Endothelial cell of umbilical vein (primary cell): ENCODE measurements at regions not wholly inside any gene's neighbourhood (a gene's known extent, or its start where the extent isn't known, plus 50 kb on each side); places are given as distances from the start of the nearest gene placed in this dataset.

ENCODE experiments used
- BruUV-seq: library from RNA; stranded (reverse); fragments of 400-500 nt; replicated peaks from 2 replicates; lab custom pipeline; 2021; lab: Mats Ljungman, UMichigan
- CTCF ChIA-PET: fragments of 300-600, 350-600 bp; sonication (Branson Sonifier 250); formaldehyde crosslinking; loops from one replicate; lab custom pipeline; 2021; ENCODE audit warnings: antibody characterized with exemption, inconsistent platforms; lab: Charles Lee
- POLR2A ChIA-PET: fragments of 300-600, 350-600 bp; sonication (Branson Sonifier 250); formaldehyde crosslinking; loops from one replicate; lab custom pipeline; 2021; ENCODE audit warnings: antibody characterized with exemption, inconsistent platforms; lab: Charles Lee
- DNase-seq: peaks from one replicate; pipeline ENCODE4 v3.0.0-alpha.2; 2011; ENCODE audit warnings: low read depth, low spot score
- FAIRE-seq: peaks from 2 replicates; lab custom pipeline; 2011; peaks lifted over from hg19 to GRCh38; lab: Jason Lieb, UNC
- H2AFZ ChIP-seq: 2 replicates; pipeline ENCODE4 v1.6.0; 2012; ENCODE audit warnings: low read depth, low read length, control low read depth, inconsistent platforms
- H3K27ac ChIP-seq: 2 replicates; pipeline ENCODE4 v1.5.1; 2011; ENCODE audit warnings: low read depth, mild to moderate bottlenecking, control low read depth, low read length, moderate library complexity; ENCODE audit not compliant: insufficient read depth
- H3K27me3 ChIP-seq, 2 experiments: 2 replicates each; pipeline versions ENCODE4 v1.6.0 to v1.6.1; 2011; ENCODE audit warnings: low read length in 2 of 2, mixed read lengths in 1 of 2; ENCODE audit not compliant: control insufficient read depth in 2 of 2, insufficient read depth in 2 of 2
- H3K36me3 ChIP-seq, 2 experiments: 2 replicates in 1 of 2; 3 replicates in 1 of 2; pipeline ENCODE4 v1.5.1; 2011; ENCODE audit warnings: low read length in 2 of 2, mild to moderate bottlenecking in 1 of 2, moderate library complexity in 1 of 2; ENCODE audit not compliant: control insufficient read depth in 2 of 2, insufficient read depth in 2 of 2; ENCODE audit errors: extremely low read depth in 1 of 2
- H3K4me1 ChIP-seq: 3 replicates; pipeline ENCODE4 v1.5.1; 2011; ENCODE audit warnings: mild to moderate bottlenecking, low read length; ENCODE audit not compliant: control insufficient read depth, insufficient read depth; ENCODE audit errors: extremely low read depth
- H3K4me2 ChIP-seq: 2 replicates; pipeline ENCODE4 v1.6.1; 2011; ENCODE audit warnings: low read length, control low read depth, mixed read lengths; ENCODE audit not compliant: insufficient read depth
- H3K4me3 ChIP-seq, 3 experiments: fragments of 200-600 bp in 1 of 3; sonication (generic), shearing (Covaris generic) in 1 of 3; replicated peaks in 1 of 3; 2 replicates each; pipeline ENCODE4 v1.5.1; 2011 to 2016; ENCODE audit warnings: control low read depth in 3 of 3, low read length in 3 of 3, mild to moderate bottlenecking in 2 of 3, inconsistent platforms in 1 of 3, low read depth in 1 of 3, moderate library complexity in 1 of 3; ENCODE audit not compliant: insufficient read depth in 1 of 3
- H3K79me2 ChIP-seq: 2 replicates; pipeline ENCODE4 v1.6.0; 2012; ENCODE audit warnings: low read length, inconsistent platforms; ENCODE audit not compliant: control insufficient read depth, insufficient read depth
- H3K9ac ChIP-seq: replicated peaks from 2 replicates; pipeline ENCODE3; 2011; ENCODE audit warnings: low read length, control low read depth; ENCODE audit not compliant: insufficient read depth; ENCODE audit errors: extremely low read depth
- H3K9me1 ChIP-seq: replicated peaks from 3 replicates; pipeline ENCODE4 v1.6.0; 2011; ENCODE audit warnings: mild to moderate bottlenecking, low read length; ENCODE audit not compliant: control insufficient read depth, insufficient read depth; ENCODE audit errors: extremely low read depth
- H3K9me3 ChIP-seq: replicated peaks from 2 replicates; pipeline ENCODE4 v1.5.1; 2012; ENCODE audit warnings: low read length, inconsistent platforms; ENCODE audit not compliant: control insufficient read depth, insufficient read depth
- H4K20me1 ChIP-seq: replicated peaks from 2 replicates; pipeline ENCODE3; 2011; ENCODE audit warnings: mild to moderate bottlenecking, low read length; ENCODE audit not compliant: control insufficient read depth, insufficient read depth; ENCODE audit errors: extremely low read depth
- FOS ChIP-seq: IDR thresholded peaks from 2 replicates; pipeline ENCODE4 v1.6.1; 2011; ENCODE audit warnings: mild to moderate bottlenecking, low read length, moderate library complexity, borderline replicate concordance; ENCODE audit not compliant: insufficient read depth
- GATA2 ChIP-seq: IDR thresholded peaks from 2 replicates; pipeline ENCODE4 v1.7.0; 2011; ENCODE audit warnings: low read depth, mild to moderate bottlenecking, moderate library complexity, mixed read lengths, low read length; ENCODE audit not compliant: insufficient read length, insufficient read depth
- JUN ChIP-seq: IDR thresholded peaks from 2 replicates; pipeline ENCODE4 v1.6.1; 2011; ENCODE audit warnings: borderline replicate concordance, low read depth; ENCODE audit not compliant: insufficient read length, insufficient read depth
- POLR2A ChIP-seq: IDR thresholded peaks from 2 replicates; pipeline ENCODE4 v1.6.1; 2012; ENCODE audit warnings: low read depth, mild to moderate bottlenecking, control low read depth, low read length
- POLR2AphosphoS5 ChIP-seq: IDR thresholded peaks from 2 replicates; pipeline ENCODE4 v1.6.1; 2012; ENCODE audit warnings: low read depth, mild to moderate bottlenecking, control low read depth, low read length, moderate library complexity; ENCODE audit not compliant: insufficient read depth
- dilution Hi-C: fragments of 300-500 bp; cut with MboI; formaldehyde crosslinking; loops from one replicate; pipeline ENCODE4 v1.15.0; 2019; ENCODE audit warnings: low sequenced_read_pairs; ENCODE audit not compliant: extremely low pct_ligation_motif_present
- intact Hi-C: fragments of 100-400 bp; cut with micrococcal nuclease; formaldehyde crosslinking; loops from one replicate; pipeline ENCODE4 v1.10.0; 2022
- TF ChIP-seq, protein P1 (sequence below): IDR thresholded peaks from 2 replicates; pipeline ENCODE4 v1.6.1; 2011; ENCODE audit not compliant: insufficient read depth, insufficient read length
- TF ChIP-seq, protein P2 (sequence below), 2 donors: IDR thresholded peaks; 1 replicate in 1 of 2; 2 replicates in 1 of 2; pipeline ENCODE4 v1.5.1; 2011; ENCODE audit warnings: low read length in 2 of 2, mild to moderate bottlenecking in 2 of 2, moderate library complexity in 2 of 2, control low read depth in 1 of 2, inconsistent platforms in 1 of 2, low read depth in 1 of 2; ENCODE audit not compliant: insufficient read depth in 1 of 2; ENCODE audit errors: extremely low read depth in 1 of 2

DNA sequence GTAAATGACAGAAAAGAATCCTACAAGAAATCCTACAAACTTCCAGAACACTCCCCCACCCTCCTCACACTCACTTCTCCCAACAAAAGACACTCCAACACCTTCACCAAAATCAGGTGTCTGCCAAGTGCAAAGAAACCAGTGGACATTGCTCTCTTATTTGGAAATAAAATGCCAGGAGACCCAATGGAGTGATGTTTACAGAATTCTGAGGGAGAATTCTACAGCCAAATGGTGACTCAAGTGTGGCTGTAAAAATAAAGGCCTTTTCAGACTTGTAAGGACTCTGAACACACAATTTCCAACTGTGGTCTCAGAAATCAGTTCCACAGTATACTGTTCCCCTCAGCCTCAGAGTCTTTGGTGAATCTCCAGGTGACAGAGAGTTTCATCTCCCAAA is 109.6 kb upstream of the CARMIL1 start:
- Histone ChIP-seq H3K79me2 (no peaks in the 10 kb centered on the region), H4K20me1 (no peaks in the 10 kb centered on the region), H3K9ac (no peak overlapping the region), H3K9me3 (no peaks in the 10 kb centered on the region), H3K4me2 (no peak overlapping the region), H3K36me3 (no peaks in the 10 kb centered on the region), H3K27me3 (no peaks in the 10 kb centered on the region), H3K9me1 (no peaks in the 10 kb centered on the region), H2AFZ (no peak overlapping the region), H3K27ac (no peak overlapping the region), H3K4me1 (peaks cover 18% of the 10 kb centered on the region), H3K4me3 (no peak overlapping the region)
- no TSS peak for BruUV-seq
- dilution Hi-C loops (no loop called here), intact Hi-C loops (no loop called here)
- CTCF ChIA-PET = no interaction called here
- TF ChIP-seq POLR2AphosphoS5 (no peak), GATA2 (no peak)
- TF ChIP-seq, protein P1, sequence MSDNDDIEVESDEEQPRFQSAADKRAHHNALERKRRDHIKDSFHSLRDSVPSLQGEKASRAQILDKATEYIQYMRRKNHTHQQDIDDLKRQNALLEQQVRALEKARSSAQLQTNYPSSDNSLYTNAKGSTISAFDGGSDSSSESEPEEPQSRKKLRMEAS = no peak
- no peak for FAIRE-seq
- POLR2A ChIA-PET = no interaction called here
- DNase-seq = no peak

DNA sequence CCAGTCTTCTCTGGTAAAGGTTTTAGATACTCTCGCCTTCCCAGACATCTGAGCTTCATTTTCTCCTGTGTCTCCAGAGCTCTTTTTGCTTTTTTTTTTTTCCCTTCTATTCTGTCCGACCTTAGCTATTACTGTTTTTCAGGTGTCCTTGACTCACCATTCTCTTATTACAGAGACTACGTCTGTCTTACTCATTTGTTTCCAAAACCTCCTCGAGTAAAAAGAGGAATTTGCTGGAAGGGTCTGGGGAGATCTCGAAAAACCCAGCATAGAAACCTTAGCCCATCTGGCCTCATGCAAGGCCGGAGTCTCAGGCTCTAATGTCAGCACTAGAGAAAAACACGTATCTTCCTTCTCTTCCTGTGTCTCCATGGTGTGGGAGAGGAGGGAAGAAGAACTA is 109.2 kb upstream of the CARMIL1 start:
- Histone ChIP-seq H3K4me2 (no peak overlapping the region), H3K9me3 (no peaks in the 10 kb centered on the region), H3K79me2 (no peaks in the 10 kb centered on the region), H3K4me3 (no peak overlapping the region), H3K9ac (no peak overlapping the region), H4K20me1 (no peaks in the 10 kb centered on the region), H3K36me3 (no peaks in the 10 kb centered on the region), H3K27me3 (no peaks in the 10 kb centered on the region), H3K27ac (no peak overlapping the region), H3K4me1 (peaks cover 21% of the 10 kb centered on the region), H3K9me1 (no peaks in the 10 kb centered on the region), H2AFZ (no peak overlapping the region)
- dilution Hi-C loops (no loop called here), intact Hi-C loops (loop anchor here (10.0 kb wide), 1 partner anchor 395 kb away; the partner anchor contains the start of gene GMNN)
- CTCF ChIA-PET = no interaction called here
- BruUV-seq = no TSS peak
- FAIRE-seq (no peak), DNase-seq (no peak)
- TF ChIP-seq GATA2 = no peak
- TF ChIP-seq JUN = no peak
- TF ChIP-seq, protein P2, sequence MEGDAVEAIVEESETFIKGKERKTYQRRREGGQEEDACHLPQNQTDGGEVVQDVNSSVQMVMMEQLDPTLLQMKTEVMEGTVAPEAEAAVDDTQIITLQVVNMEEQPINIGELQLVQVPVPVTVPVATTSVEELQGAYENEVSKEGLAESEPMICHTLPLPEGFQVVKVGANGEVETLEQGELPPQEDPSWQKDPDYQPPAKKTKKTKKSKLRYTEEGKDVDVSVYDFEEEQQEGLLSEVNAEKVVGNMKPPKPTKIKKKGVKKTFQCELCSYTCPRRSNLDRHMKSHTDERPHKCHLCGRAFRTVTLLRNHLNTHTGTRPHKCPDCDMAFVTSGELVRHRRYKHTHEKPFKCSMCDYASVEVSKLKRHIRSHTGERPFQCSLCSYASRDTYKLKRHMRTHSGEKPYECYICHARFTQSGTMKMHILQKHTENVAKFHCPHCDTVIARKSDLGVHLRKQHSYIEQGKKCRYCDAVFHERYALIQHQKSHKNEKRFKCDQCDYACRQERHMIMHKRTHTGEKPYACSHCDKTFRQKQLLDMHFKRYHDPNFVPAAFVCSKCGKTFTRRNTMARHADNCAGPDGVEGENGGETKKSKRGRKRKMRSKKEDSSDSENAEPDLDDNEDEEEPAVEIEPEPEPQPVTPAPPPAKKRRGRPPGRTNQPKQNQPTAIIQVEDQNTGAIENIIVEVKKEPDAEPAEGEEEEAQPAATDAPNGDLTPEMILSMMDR (IDR thresholded peaks at IDR 0.05; ENCODE audit: extremely low read depth in 1 of 2, insufficient read depth in 1 of 2, low read depth in 1 of 2, low read length in 2 of 2) = no peak
- TF ChIP-seq POLR2A = no peak
- TF ChIP-seq FOS = no peak
- POLR2A ChIA-PET = no interaction called here
